CD4-positive, alpha-beta T cell treated with Interleukin-4 for 1 hour (primary cell): ENCODE measurements at regions not wholly inside any gene's neighbourhood (a gene's known extent, or its start where the extent isn't known, plus 50 kb on each side); places are given as distances from the start of the nearest gene placed in this dataset.
"Not testable (repeated sequence)": the region's sequence is repeated elsewhere in the genome, so short reads cannot be mapped to it uniquely, and the experiment has no call there.

Experiments
- DNase-seq, 2 donors: peaks; one replicate each; pipeline ENCODE4 v3.0.0-alpha.2; 2020 to 2022

DNA sequence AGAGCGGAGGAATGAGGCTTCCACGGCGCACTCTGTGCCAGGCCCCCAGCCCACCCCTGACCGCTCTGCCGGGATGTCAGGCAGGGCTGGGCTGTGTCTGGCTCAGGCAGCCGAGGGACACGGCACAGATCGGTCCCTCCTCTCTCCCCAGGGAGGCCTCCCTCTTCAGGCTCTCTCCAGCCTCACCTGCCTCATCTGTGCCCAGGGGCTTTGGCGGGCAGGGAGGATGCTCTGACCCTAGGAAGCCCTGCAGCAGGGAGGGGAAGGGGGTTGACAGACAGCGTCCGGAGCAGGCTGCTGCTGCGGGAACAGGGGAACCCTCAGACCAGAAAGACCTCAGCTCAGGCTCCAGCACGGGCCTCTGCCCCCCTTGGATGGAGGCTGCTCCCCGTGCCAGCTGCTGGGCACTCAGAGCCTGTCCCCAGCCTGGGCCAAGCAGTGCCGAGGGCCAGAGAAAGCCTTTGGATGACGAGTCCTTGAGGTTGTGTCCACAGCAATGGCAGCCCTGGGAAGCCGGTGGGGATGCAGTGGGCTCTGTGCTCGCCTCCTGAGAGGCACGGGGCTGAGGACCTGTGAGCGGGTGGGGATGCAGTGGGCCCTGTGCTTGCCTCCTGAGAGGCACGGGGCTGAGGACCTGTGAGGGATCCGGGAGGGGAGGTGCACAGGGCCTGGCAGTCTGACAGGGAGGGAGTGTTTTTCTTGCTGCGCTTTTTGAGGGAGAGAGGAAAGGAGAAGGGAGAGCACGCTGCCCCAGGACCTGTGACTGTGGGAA, 66.9 kb downstream of the FOXL3 start:
- DNase-seq = no peak

DNA sequence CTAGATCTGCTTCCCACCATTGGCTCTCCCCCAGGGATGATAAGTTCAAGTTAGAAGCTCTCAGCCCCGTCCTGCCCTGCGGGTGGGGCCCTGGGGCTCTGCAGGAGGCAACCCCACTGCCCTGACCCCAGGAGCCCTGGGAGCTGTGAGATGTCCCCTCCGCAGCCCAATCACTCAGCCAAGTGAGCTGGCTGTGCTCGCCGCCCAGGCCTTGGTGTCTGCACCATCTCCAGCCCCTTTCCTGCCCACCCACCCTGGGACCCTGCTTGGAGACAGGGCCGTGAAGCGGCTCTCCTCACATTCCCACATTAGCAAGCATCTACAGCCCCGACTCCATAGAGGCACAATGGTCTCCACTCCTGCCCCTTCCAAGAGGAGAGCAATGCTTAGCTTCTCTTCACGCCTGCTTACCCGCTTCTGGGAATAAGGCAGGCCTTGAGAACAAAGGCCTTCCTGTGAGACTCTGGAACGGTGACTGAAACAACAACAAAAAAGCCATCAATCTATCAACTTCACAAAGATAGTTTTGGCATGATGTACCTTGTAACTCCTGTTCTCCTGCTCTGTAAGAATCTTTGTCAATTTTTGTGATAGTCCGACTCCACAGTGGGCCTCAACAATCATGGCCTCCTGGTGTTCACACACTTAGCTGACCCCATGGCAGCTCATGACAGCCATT, 67.7 kb downstream of the FOXL3 start:
- DNase-seq = no peak

DNA sequence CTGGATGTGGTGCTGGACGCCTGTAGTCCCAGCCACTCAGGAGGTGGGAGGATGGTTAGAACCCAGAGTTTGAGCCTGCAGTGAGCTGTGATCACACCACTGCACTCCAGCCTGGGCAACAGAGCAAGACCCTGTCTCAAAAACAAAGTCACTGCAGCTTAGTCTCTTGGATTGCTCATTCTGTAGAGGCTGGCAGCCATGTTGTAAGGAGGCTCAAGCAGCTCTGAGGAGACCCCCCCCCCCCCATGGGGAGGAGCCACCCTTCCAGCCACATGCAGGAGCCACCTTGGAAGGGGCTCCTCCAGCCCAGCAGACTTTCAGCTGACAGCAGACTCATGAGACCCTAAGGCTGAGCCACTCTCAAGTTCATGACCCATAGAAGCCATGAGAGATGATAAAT, 68.4 kb downstream of the FOXL3 start:
- DNase-seq = no peak

DNA sequence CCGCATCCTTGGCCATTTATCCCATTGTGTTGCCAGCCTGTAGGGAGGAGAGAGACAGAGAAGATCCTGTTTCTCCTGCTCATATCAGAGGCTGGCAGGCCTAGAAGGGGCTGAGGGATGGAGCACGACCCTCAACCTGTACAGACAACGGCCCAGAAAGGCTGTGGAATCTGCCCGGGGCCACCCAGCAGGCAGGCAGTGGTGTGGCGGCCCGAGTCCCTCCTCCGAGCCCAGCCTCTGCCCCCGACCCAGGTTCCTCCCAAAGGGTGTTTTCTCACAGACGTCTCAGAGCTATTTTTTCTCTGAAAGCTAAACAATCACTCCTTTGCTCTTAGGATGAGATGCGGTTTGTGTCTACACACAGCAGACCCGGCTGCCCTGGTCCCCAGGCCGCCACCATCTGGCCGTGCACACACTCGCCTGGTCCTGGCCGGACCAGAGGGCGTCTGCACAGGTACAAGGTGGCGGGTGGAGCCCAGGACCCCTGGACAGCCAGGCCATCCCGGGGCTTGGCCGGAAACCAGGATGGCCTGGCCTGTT, 69.3 kb downstream of the FOXL3 start:
- no peak for DNase-seq

DNA sequence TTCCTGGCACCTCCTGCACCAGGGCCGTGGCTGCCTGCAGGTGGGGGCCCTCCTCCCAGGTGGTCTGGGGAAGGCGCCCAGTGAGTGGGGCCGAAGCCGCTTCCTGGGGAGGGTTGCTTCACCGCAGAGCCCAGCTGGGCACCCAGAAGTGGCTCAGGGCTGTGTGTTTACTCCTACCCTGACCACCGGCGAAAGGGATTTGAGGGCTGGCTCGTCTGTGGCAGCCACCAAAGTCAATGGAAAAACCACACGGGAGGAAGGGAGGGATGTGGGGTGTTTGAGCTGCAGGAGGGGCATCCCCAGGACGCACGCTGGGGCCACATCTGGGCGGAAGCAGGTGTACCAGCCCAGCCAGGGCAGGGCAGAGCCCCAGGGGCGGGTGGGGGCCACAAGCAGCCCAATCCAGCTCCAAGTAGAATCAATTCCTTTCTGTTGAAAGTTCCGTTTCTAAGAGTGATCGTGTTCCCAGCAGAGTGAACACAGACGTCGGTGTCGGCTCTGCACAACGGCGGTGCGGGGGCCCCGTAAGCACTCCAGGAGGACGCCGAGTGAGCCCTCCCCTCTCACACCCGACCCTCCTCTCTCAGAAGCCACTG, 69.9 kb downstream of the FOXL3 start:
- DNase-seq = no peak

DNA sequence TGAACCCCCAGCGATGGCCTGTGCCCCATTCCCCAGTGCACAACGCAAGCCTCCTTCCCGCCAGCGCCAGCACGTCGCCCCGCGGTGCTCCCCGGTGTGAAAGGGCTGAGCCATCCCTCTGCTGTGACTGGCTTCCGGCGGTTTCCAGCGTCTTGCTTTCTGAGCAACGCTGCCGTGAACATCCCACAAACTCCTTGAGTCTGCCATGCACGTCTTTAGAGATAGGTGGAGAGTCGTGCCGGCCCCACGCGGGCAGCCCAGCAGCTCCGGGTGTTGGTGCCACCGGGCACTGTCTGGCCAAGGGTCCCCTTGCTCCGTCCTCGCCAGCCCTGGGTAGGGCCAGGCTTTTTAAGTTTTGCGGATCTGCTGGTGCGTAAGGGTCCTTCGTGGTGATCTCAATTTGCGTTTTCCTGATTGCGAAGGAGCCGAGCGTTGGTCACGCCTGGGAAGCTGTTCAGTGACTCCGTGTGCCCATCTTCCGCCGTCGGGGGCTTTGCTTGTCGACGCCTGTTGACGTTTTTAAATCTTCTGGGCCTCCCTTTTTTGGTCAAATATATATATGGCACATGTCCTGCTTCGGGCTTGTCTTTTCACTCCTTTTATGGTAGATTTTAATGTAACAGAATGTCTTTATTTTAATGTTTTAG, 70.6 kb downstream of the FOXL3 start:
- DNase-seq = no peak

GRCh38 chr7:361182-361581, 71.2 kb downstream of the FOXL3 start:
- not testable (repeated sequence) for DNase-seq

- no peak for DNase-seq
These were observed 71.9 kb downstream of the FOXL3 start for GRCh38 chr7:361680-362401.

- peak; percentile 32 to 59 for DNase-seq
These were observed 72.6 kb downstream of the FOXL3 start for GRCh38 chr7:362402-363096.

GRCh38 chr7:363626-364025, 73.7 kb downstream of the FOXL3 start:
- DNase-seq = peak; percentile 27 to 37

- DNase-seq = no peak
These were observed 74.6 kb downstream of the FOXL3 start for GRCh38 chr7:364536-364935.

DNA sequence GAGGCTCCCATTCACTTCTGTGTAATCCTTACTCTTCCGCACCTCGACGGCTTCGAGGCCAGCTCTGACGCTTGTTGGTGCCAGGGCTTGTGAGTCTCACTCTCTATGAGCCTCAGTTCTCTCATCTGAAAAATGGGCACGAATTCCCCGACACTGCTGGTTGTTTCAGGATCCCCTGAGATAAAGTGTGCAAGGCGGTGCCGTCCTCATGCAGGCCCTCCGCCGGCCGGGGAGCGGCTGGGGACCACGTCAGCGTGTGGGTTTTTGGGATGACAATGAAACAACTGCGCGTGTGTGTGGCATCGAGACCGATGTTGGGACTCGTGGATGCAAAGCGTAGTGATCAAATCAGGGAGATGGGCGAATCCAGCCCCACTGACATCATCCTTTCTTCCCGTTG, 75.6 kb downstream of the FOXL3 start:
- DNase-seq = no peak

GRCh38 chr7:366161-366803, 76.3 kb downstream of the FOXL3 start:
- no peak for DNase-seq

- DNase-seq = no peak
These were observed 77.5 kb downstream of the FOXL3 start for GRCh38 chr7:367351-367901.

DNA sequence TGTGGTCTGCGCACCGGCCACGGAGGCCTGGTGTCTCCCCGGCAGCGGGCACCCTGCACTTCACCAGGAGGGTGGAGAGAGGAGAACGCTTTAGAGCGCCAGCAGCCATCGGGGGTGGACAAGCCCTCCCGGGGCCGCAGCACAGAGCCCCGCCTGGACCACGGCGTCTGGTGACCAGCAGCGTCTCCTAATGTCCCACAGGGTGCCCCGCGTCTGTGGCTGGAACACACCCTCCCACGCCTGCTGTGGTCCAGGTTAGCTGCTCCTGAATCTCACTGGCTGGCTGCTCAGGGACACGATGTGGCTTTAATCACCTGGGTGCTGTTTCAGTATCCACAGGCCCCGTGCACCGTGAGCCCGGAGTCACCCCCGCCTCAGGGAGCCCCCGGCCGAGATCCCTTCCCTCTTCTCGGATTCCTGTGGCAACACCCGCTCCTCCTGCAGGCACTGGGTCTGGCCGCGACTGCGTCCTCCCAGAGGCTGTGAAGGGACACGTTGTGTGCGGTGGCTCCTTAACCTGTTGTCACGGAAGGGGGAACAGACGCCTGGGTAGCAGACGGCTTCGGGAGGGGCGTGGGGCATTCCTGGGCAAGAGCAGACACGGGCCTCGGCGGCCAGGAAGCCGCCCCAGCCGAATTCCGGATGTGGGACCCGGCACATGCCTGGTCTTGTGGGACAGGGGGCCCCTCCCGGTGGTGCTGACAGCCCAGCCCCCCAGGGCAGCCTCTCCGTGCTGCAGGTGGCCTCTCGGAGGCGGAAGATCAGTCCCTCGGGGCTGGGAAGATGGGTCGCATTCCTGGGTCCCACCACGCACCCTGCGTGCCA, 78.9 kb downstream of the FOXL3 start:
- DNase-seq = no peak

- no peak for DNase-seq
These were observed 79.7 kb downstream of the FOXL3 start for GRCh38 chr7:369476-370258.

DNA sequence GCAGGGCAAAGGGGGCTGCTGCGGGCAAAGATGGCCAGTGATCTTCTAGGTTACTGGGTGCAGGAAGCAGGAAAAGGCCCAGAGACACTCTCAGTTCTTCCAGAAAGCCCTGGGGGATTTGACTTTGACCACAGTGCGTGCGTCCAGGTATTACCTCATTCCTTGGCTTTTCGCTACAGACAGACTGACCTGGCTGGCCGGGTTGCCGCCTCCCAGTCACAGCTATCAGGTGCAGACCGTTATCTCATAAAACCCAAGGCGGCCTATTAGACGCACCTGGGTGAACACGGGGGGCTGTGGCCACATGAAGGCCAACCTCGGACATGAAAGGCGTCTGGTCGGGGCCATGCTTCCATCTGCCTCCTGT, 80.3 kb downstream of the FOXL3 start:
- DNase-seq = no peak

DNA sequence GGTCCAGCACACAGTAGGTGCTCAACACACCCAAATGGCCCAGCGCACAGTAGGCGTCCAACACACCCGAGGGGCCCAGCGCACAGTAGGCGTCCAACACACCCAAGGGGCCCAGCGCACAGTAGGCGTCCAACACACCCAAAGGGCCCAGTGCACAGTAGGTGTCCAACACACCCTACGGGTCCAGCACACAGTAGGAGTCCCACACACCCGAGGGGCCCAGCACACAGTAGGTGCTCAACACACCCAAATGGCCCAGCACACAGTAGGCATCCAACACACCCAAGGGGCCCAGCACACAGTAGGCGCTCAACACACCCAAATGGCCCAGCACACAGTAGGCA, 80.8 kb downstream of the FOXL3 start:
- no peak for DNase-seq

DNA sequence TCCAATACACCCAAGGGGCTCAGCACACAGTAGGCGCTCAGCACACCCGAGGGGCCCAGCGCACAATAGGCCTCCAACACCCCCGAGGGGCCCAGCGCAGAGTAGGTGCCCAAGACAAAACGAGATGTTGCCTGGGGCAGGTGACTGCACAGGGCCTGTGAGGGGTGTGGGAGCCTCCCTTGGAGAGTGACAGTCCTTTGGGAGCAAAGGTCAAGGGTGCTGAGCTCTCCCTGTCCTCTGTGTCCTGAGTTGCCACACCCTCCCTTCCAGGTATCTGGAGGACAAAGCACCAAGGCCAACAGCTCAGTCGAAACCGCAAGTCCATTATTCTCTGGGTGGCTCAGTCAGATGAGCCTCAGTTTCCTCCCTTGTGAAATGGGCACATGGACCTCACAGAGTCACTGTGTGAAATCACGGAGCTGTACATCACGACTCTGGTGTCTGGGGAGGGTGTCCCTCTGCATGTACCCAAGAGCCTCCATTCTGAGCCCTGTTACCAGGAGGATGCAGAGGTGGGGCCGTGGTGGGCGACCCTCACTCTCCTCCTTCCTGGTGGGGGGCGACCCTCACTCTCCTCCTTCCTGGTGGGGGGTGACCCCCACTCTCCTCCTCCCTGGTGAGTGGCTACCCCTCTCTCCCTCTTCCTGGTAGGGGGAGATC, 81.3 kb downstream of the FOXL3 start:
- DNase-seq = no peak
